ENCODE measurements at regions not wholly inside any gene's neighbourhood (a gene's known extent, or its start where the extent isn't known, plus 50 kb on each side); places are given as distances from the start of the nearest gene placed in this dataset.
"Not testable (repeated sequence)": the region's sequence is repeated elsewhere in the genome, so short reads cannot be mapped to it uniquely, and the experiment has no call there.

- no peak for TF ChIP-seq CTCF (IDR thresholded peaks at IDR 0.05)
- no peak for TF ChIP-seq POLR2A (IDR thresholded peaks at IDR 0.05)
- peaks cover 0 to 3% of the 10 kb centered on the region in 2 donors for H3K36me3 ChIP-seq
- no peak overlapping the region for H3K27ac ChIP-seq
- H3K4me3 ChIP-seq, result no peak overlapping the region
- H3K9me3 ChIP-seq, result no peaks in the 10 kb centered on the region
- intact Hi-C loops (cut with DNase I; ENCODE audit: low total_unique reads), result no loop called here
- H3K27me3 ChIP-seq, result no peaks in the 10 kb centered on the region
- no peaks in the 10 kb centered on the region for H3K4me1 ChIP-seq
- DNase-seq, result no peak
Observed at GRCh38 chr3:171915275-171915674, 72.1 kb downstream of the TMEM212 start.

GRCh38 chr3:171916888-171917287 is 73.7 kb downstream of the TMEM212 start:
- TF ChIP-seq CTCF (IDR thresholded peaks at IDR 0.05), result no peak
- TF ChIP-seq POLR2A (IDR thresholded peaks at IDR 0.05), result no peak
- intact Hi-C loops (cut with DNase I; ENCODE audit: low total_unique reads), result no loop called here
- Histone ChIP-seq H3K4me1 (no peaks in the 10 kb centered on the region), H3K36me3 (peaks cover 0 to 3% of the 10 kb centered on the region in 2 donors), H3K27ac (no peak overlapping the region), H3K4me3 (no peak overlapping the region), H3K9me3 (no peaks in the 10 kb centered on the region), H3K27me3 (no peaks in the 10 kb centered on the region)
- DNase-seq, result no peak

GRCh38 chr3:171922629-171923028 is 79.5 kb downstream of the TMEM212 start:
- DNase-seq; intact Hi-C loops (cut with DNase I; ENCODE audit: low total_unique reads); H3K27me3 ChIP-seq; H3K9me3 ChIP-seq; H3K27ac ChIP-seq; H3K36me3 ChIP-seq; H3K4me1 ChIP-seq; H3K4me3 ChIP-seq: not testable (repeated sequence)

GRCh38 chr3:171923668-171924067 is 80.5 kb downstream of the TMEM212 start:
- H3K27ac ChIP-seq; intact Hi-C loops (cut with DNase I; ENCODE audit: low total_unique reads); H3K27me3 ChIP-seq; DNase-seq; H3K4me1 ChIP-seq; H3K4me3 ChIP-seq; H3K36me3 ChIP-seq; H3K9me3 ChIP-seq: not testable (repeated sequence)

GRCh38 chr3:171924864-171925263 is 81.7 kb downstream of the TMEM212 start:
- H3K36me3 ChIP-seq; H3K27ac ChIP-seq; H3K27me3 ChIP-seq; H3K4me3 ChIP-seq; H3K4me1 ChIP-seq; DNase-seq; H3K9me3 ChIP-seq; intact Hi-C loops (cut with DNase I; ENCODE audit: low total_unique reads): not testable (repeated sequence)

GRCh38 chr3:171932153-171932611 is 89.0 kb downstream of the TMEM212 start:
- H3K9me3 ChIP-seq, result no peaks in the 10 kb centered on the region
- DNase-seq, result no peak
- intact Hi-C loops (cut with DNase I; ENCODE audit: low total_unique reads), result no loop called here
- TF ChIP-seq CTCF (IDR thresholded peaks at IDR 0.05) (no peak), POLR2A (IDR thresholded peaks at IDR 0.05) (no peak)
- H3K27ac ChIP-seq, result no peak overlapping the region
- no peak overlapping the region for H3K4me3 ChIP-seq
- no peaks in the 10 kb centered on the region for H3K27me3 ChIP-seq
- H3K4me1 ChIP-seq, result no peaks in the 10 kb centered on the region
- no peaks in the 10 kb centered on the region for H3K36me3 ChIP-seq

GRCh38 chr3:171933441-171933840 is 90.3 kb downstream of the TMEM212 start:
- DNase-seq, result no peak
- no peak for TF ChIP-seq CTCF (IDR thresholded peaks at IDR 0.05)
- Histone ChIP-seq H3K9me3 (no peaks in the 10 kb centered on the region), H3K4me3 (no peak overlapping the region), H3K27me3 (no peaks in the 10 kb centered on the region), H3K36me3 (no peaks in the 10 kb centered on the region), H3K4me1 (no peaks in the 10 kb centered on the region), H3K27ac (no peak overlapping the region)
- intact Hi-C loops (cut with DNase I; ENCODE audit: low total_unique reads), result no loop called here

All from uterus (tissue), 3 donors.